SU-DHL-6 (cell line): ENCODE measurements at regions not wholly inside any gene's neighbourhood (a gene's known extent, or its start where the extent isn't known, plus 50 kb on each side); places are given as distances from the start of the nearest gene placed in this dataset.

Source experiments
- EZH2phosphoT487 ChIP-seq: fragments of 200-600 bp; sonication (generic), shearing (Covaris generic); conservative IDR thresholded peaks from 2 replicates; pipeline ENCODE4 v1.6.1; 2018; ENCODE audit warnings: mild to moderate bottlenecking, antibody characterized with exemption, low read length, moderate library complexity, mixed read lengths
- TF ChIP-seq, protein P1 (sequence below): fragments of 200-600 bp; sonication (generic); IDR thresholded peaks from one replicate; pipeline ENCODE4 v1.5.1; 2017; ENCODE audit warnings: antibody characterized with exemption, mild to moderate bottlenecking, low read length, moderate library complexity; ENCODE audit not compliant: insufficient read depth, poor library complexity, severe bottlenecking

DNA sequence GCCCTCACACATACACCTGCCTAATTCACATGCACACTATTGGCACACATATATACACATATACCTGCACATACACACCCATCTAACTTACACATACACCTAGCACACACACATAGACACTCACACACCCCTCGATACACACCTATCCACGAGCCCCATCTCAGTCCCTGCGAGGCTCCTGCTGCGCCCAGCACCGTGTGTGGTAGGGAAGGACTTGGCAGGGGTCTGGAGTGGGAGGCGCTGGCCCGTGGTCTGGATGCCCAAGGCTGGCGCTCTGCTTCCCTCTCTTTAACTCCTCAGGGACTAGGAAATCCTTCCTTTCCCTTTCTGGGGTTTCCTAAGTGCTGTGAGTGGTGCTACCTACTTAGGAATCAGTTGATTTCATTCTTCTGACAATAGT lies 202.7 kb downstream of the UQCRFS1 start:
- TF ChIP-seq, protein P1, sequence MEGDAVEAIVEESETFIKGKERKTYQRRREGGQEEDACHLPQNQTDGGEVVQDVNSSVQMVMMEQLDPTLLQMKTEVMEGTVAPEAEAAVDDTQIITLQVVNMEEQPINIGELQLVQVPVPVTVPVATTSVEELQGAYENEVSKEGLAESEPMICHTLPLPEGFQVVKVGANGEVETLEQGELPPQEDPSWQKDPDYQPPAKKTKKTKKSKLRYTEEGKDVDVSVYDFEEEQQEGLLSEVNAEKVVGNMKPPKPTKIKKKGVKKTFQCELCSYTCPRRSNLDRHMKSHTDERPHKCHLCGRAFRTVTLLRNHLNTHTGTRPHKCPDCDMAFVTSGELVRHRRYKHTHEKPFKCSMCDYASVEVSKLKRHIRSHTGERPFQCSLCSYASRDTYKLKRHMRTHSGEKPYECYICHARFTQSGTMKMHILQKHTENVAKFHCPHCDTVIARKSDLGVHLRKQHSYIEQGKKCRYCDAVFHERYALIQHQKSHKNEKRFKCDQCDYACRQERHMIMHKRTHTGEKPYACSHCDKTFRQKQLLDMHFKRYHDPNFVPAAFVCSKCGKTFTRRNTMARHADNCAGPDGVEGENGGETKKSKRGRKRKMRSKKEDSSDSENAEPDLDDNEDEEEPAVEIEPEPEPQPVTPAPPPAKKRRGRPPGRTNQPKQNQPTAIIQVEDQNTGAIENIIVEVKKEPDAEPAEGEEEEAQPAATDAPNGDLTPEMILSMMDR = no peak
- no peak for TF ChIP-seq EZH2phosphoT487
